Common myeloid progenitor, CD34-positive (primary cell): ENCODE measurements at regions not wholly inside any gene's neighbourhood (a gene's known extent, or its start where the extent isn't known, plus 50 kb on each side); places are given as distances from the start of the nearest gene placed in this dataset.
A peak's percentile ranks its signal among the peaks of the same experiment; 100 is the strongest.

Experiments
- CTCF ChIA-PET: fragments of 350-600 bp; sonication (Branson Sonifier 250); formaldehyde crosslinking; loops from one replicate; lab custom pipeline; 2021; ENCODE audit warnings: antibody characterized with exemption; lab: Charles Lee
- POLR2A ChIA-PET: fragments of 350-600 bp; sonication (Branson Sonifier 250); formaldehyde crosslinking; loops from one replicate; lab custom pipeline; 2021; ENCODE audit warnings: antibody characterized with exemption; lab: Charles Lee
- DNase-seq, 3 donors: peaks; one replicate each; pipeline versions ENCODE4 v3.0.0 to v3.0.0-alpha.2; 2013
- H3K27ac ChIP-seq, 2 experiments: 1 replicate in 1 of 2; 2 replicates in 1 of 2; pipeline ENCODE4 v1.7.0; 2013; ENCODE audit warnings: inconsistent platforms in 2 of 2, low read length in 2 of 2, mild to moderate bottlenecking in 2 of 2, low read depth in 1 of 2, moderate library complexity in 1 of 2; ENCODE audit not compliant: severe bottlenecking in 2 of 2, insufficient read depth in 1 of 2, poor library complexity in 1 of 2
- H3K27me3 ChIP-seq, 5 experiments: replicated peaks in 2 of 5; 1 replicate in 3 of 5; 2 replicates in 2 of 5; pipeline versions ENCODE4 v1.6.1 to v1.7.0; 2013; ENCODE audit warnings: low read length in 4 of 5, mild to moderate bottlenecking in 2 of 5, moderate library complexity in 2 of 5, inconsistent platforms in 1 of 5; ENCODE audit not compliant: insufficient read depth in 5 of 5, control insufficient read depth in 4 of 5
- H3K36me3 ChIP-seq, 4 experiments: 1 replicate in 2 of 4; 2 replicates in 2 of 4; pipeline versions ENCODE4 v1.6.1 to v1.7.0; 2013; ENCODE audit warnings: low read length in 3 of 4, control low read depth in 1 of 4, mild to moderate bottlenecking in 1 of 4; ENCODE audit not compliant: control insufficient read depth in 4 of 4, insufficient read depth in 4 of 4
- H3K4me1 ChIP-seq, 4 experiments: 1 replicate in 3 of 4; 2 replicates in 1 of 4; pipeline versions ENCODE4 v1.6.1 to v1.7.1; 2013; ENCODE audit warnings: low read length in 3 of 4, mild to moderate bottlenecking in 3 of 4, control low read depth in 1 of 4, inconsistent platforms in 1 of 4, moderate library complexity in 1 of 4; ENCODE audit not compliant: control insufficient read depth in 4 of 4, insufficient read depth in 4 of 4; ENCODE audit errors: control extremely low read depth in 1 of 4
- H3K4me3 ChIP-seq, 7 experiments: 1 replicate in 4 of 7; 2 replicates in 3 of 7; pipeline versions ENCODE4 v1.5.1 to v1.7.0; 2013; ENCODE audit warnings: mild to moderate bottlenecking in 7 of 7, low read length in 6 of 7, moderate library complexity in 6 of 7, inconsistent platforms in 2 of 7, low read depth in 2 of 7, control low read depth in 1 of 7; ENCODE audit not compliant: insufficient read depth in 4 of 7, control insufficient read depth in 1 of 7; ENCODE audit errors: extremely low read depth in 1 of 7
- H3K9me3 ChIP-seq, 5 experiments: 1 replicate in 4 of 5; 2 replicates in 1 of 5; pipeline versions ENCODE4 v1.6.1 to v1.7.1; 2013; ENCODE audit warnings: low read length in 4 of 5, mild to moderate bottlenecking in 2 of 5, inconsistent platforms in 1 of 5, low read depth in 1 of 5, moderate library complexity in 1 of 5; ENCODE audit not compliant: control insufficient read depth in 4 of 5, insufficient read depth in 2 of 5; ENCODE audit errors: control extremely low read depth in 1 of 5
- WGBS: methylation state at CpG from one replicate; pipeline ENCODE4 v1.1.5; 2013; ENCODE audit not compliant: insufficient coverage; 5-methylcytosine and 5-hydroxymethylcytosine counted together

- Histone ChIP-seq H3K9me3 (no peaks in the 10 kb centered on the region), H3K27me3 (peaks cover 0 to 60% (median 11%) of the 10 kb centered on the region in 5 experiments), H3K36me3 (no peaks in the 10 kb centered on the region), H3K27ac (no peak overlapping the region), H3K4me3 (no peak overlapping the region), H3K4me1 (peaks cover 0 to 19% (median 7%) of the 10 kb centered on the region in 4 experiments)
- no peak for DNase-seq
- POLR2A ChIA-PET: no interaction called here
- whole genome bisulfite sequencing: 96% methylated on average over 13 of the region's 13 CpGs
- CTCF ChIA-PET: no interaction called here
Measured at GRCh38 chr10:133025558-133026090, 62.1 kb upstream of the ADGRA1 start.

GRCh38 chr10:133024704-133025557, 62.8 kb upstream of the ADGRA1 start:
- WGBS: 92% methylated on average over 34 of the region's 34 CpGs
- Histone ChIP-seq H3K9me3 (no peaks in the 10 kb centered on the region), H3K36me3 (no peaks in the 10 kb centered on the region), H3K27ac (no peak overlapping the region), H3K27me3 (peaks cover 0 to 57% (median 11%) of the 10 kb centered on the region in 5 experiments), H3K4me1 (peaks cover 0 to 19% (median 7%) of the 10 kb centered on the region in 4 experiments), H3K4me3 (no peak overlapping the region)
- DNase-seq: no peak
- ChIA-PET POLR2A (no interaction called here), CTCF (no interaction called here)

- no peaks in the 10 kb centered on the region for H3K36me3 ChIP-seq
- DNase-seq: no peak
- no peak overlapping the region for H3K4me3 ChIP-seq
- WGBS: 93% methylated on average over 30 of the region's 31 CpGs
- ChIA-PET POLR2A (no interaction called here), CTCF (interaction anchor here (0.7 kb wide), 1 partner anchor 122 kb away, joined by 3 read pairs; no protein-coding TSS in a partner anchor)
- H3K27me3 ChIP-seq: peaks cover 0 to 42% (median 5%) of the 10 kb centered on the region in 5 experiments
- no peaks in the 10 kb centered on the region for H3K9me3 ChIP-seq
- peaks cover 0 to 13% (median 6%) of the 10 kb centered on the region in 4 experiments for H3K4me1 ChIP-seq
- no peak overlapping the region for H3K27ac ChIP-seq
Measured at GRCh38 chr10:133023216-133023843, 64.4 kb upstream of the ADGRA1 start.

GRCh38 chr10:133022776-133023100, 65.0 kb upstream of the ADGRA1 start:
- ChIA-PET CTCF (no interaction called here), POLR2A (no interaction called here)
- peaks cover 0 to 13% (median 6%) of the 10 kb centered on the region in 4 experiments for H3K4me1 ChIP-seq
- H3K27me3 ChIP-seq: peaks cover 0 to 37% (median 5%) of the 10 kb centered on the region in 5 experiments
- peak in 2 of 3 donors; percentile 17 to 19 for DNase-seq
- no peak overlapping the region for H3K27ac ChIP-seq
- WGBS: 0% methylated on average over 9 of the region's 10 CpGs
- H3K4me3 ChIP-seq: no peak overlapping the region
- no peaks in the 10 kb centered on the region for H3K36me3 ChIP-seq
- H3K9me3 ChIP-seq: no peaks in the 10 kb centered on the region

- no peaks in the 10 kb centered on the region for H3K9me3 ChIP-seq
- no peak overlapping the region for H3K27ac ChIP-seq
- WGBS: 83% methylated on average over 50 of the region's 50 CpGs
- CTCF ChIA-PET: no interaction called here
- H3K4me3 ChIP-seq: no peak overlapping the region
- POLR2A ChIA-PET: no interaction called here
- H3K36me3 ChIP-seq: no peaks in the 10 kb centered on the region
- peak in 1 of 3 donors; percentile 10 for DNase-seq
- H3K4me1 ChIP-seq: peaks cover 0 to 13% (median 6%) of the 10 kb centered on the region in 4 experiments
- H3K27me3 ChIP-seq: peaks cover 0 to 31% (median 5%) of the 10 kb centered on the region in 5 experiments
Measured at GRCh38 chr10:133021963-133022775, 65.6 kb upstream of the ADGRA1 start.

GRCh38 chr10:133021116-133021962, 66.4 kb upstream of the ADGRA1 start:
- Histone ChIP-seq H3K9me3 (no peaks in the 10 kb centered on the region), H3K27ac (no peak overlapping the region), H3K4me3 (no peak overlapping the region), H3K4me1 (peaks cover 0 to 13% (median 6%) of the 10 kb centered on the region in 4 experiments), H3K36me3 (no peaks in the 10 kb centered on the region), H3K27me3 (peaks cover 0 to 23% (median 2%) of the 10 kb centered on the region in 5 experiments)
- WGBS: 96% methylated on average over 45 of the region's 52 CpGs
- ChIA-PET CTCF (no interaction called here), POLR2A (no interaction called here)
- no peak for DNase-seq
